Hepatocyte (in vitro differentiated cells): ENCODE measurements at regions not wholly inside any gene's neighbourhood (a gene's known extent, or its start where the extent isn't known, plus 50 kb on each side); places are given as distances from the start of the nearest gene placed in this dataset.

Experiments used
- DNase-seq: peaks from one replicate; pipeline ENCODE4 v3.0.0-alpha.2; 2016; ENCODE audit warnings: low spot score
- H2AFZ ChIP-seq: fragments of 200-600 bp; sonication (generic); 2 replicates; pipeline ENCODE4 v1.6.0; 2016; ENCODE audit warnings: antibody characterized with exemption, mild to moderate bottlenecking
- H3K27ac ChIP-seq: fragments of 200-600 bp; sonication (generic); 2 replicates; pipeline ENCODE4 v1.5.1; 2016; ENCODE audit warnings: mild to moderate bottlenecking
- H3K27me3 ChIP-seq: fragments of 200-600 bp; sonication (generic); 2 replicates; pipeline ENCODE4 v1.6.1; 2016
- H3K36me3 ChIP-seq: fragments of 200-600 bp; sonication (generic); replicated peaks from 2 replicates; pipeline ENCODE4 v1.5.1; 2016; ENCODE audit warnings: low read depth; ENCODE audit not compliant: insufficient read depth
- H3K4me1 ChIP-seq: fragments of 200-600 bp; sonication (generic); 2 replicates; pipeline ENCODE4 v1.5.1; 2016; ENCODE audit warnings: mild to moderate bottlenecking, moderate library complexity; ENCODE audit not compliant: insufficient read depth
- H3K4me2 ChIP-seq: fragments of 200-600 bp; sonication (generic); 2 replicates; pipeline ENCODE4 v1.6.0; 2016
- H3K4me3 ChIP-seq: fragments of 200-600 bp; sonication (generic); 2 replicates; pipeline ENCODE4 v1.5.1; 2016; ENCODE audit warnings: mild to moderate bottlenecking
- H3K79me2 ChIP-seq: fragments of 200-600 bp; sonication (generic); 2 replicates; pipeline ENCODE4 v1.6.0; 2017; ENCODE audit warnings: mild to moderate bottlenecking
- H3K9me2 ChIP-seq: fragments of 200-600 bp; sonication (generic); replicated peaks from 2 replicates; pipeline ENCODE4 v1.6.0; 2017; ENCODE audit warnings: mild to moderate bottlenecking; ENCODE audit not compliant: insufficient read depth
- H3K9me3 ChIP-seq: fragments of 200-600 bp; sonication (generic); 2 replicates; pipeline ENCODE4 v1.5.1; 2016; ENCODE audit warnings: low read depth, mild to moderate bottlenecking
- H4K20me1 ChIP-seq: fragments of 200-600 bp; sonication (generic); 2 replicates; pipeline ENCODE4 v1.6.0; 2016; ENCODE audit warnings: mild to moderate bottlenecking; ENCODE audit not compliant: insufficient read depth, poor library complexity, severe bottlenecking
- EZH2 ChIP-seq: fragments of 200-600 bp; sonication (generic); IDR thresholded peaks from 2 replicates; pipeline ENCODE4 v1.6.1; 2016; ENCODE audit warnings: antibody characterized with exemption, mild to moderate bottlenecking, borderline replicate concordance
- EZH2phosphoT487 ChIP-seq: fragments of 200-600 bp; sonication (generic); IDR thresholded peaks from one replicate; pipeline ENCODE4 v1.6.1; 2018; ENCODE audit warnings: antibody characterized with exemption, mild to moderate bottlenecking, low read depth, moderate library complexity; ENCODE audit not compliant: unreplicated experiment, severe bottlenecking
- WGBS: methylation state at CpG from one replicate; pipeline ENCODE4 v1.1.6; 2016; ENCODE audit warnings: low lambda C conversion rate; ENCODE audit errors: missing lambda C conversion rate; 5-methylcytosine and 5-hydroxymethylcytosine counted together
- TF ChIP-seq, protein P1 (sequence below): fragments of 200-600 bp; sonication (generic); IDR thresholded peaks from 2 replicates; pipeline ENCODE4 v1.5.1; 2016; ENCODE audit warnings: antibody characterized with exemption, mild to moderate bottlenecking; ENCODE audit not compliant: poor library complexity

DNA sequence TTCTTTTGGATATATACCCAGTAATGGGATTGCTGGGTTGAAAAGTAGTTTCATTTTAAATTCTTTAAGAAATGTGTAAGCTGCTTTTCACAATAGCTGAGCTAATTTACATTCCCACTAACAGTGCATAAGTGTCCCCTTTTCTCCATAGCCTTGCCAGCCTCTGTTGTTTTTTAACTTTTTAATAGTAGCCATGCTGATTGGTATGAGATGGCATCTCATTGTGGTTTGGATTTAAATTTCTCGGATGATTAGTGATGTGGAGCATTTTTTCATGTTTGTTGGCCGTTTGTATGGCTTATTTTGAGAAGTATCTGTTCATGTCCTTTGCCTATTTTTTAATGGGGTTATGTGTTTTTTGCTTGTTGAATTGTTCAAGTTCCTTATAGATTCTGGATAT lies 444.3 kb upstream of the ATP11B start:
- no peak overlapping the region for H3K27ac ChIP-seq
- no peak overlapping the region for H3K4me3 ChIP-seq
- no peak for TF ChIP-seq EZH2phosphoT487
- TF ChIP-seq EZH2: no peak
- TF ChIP-seq, protein P1, sequence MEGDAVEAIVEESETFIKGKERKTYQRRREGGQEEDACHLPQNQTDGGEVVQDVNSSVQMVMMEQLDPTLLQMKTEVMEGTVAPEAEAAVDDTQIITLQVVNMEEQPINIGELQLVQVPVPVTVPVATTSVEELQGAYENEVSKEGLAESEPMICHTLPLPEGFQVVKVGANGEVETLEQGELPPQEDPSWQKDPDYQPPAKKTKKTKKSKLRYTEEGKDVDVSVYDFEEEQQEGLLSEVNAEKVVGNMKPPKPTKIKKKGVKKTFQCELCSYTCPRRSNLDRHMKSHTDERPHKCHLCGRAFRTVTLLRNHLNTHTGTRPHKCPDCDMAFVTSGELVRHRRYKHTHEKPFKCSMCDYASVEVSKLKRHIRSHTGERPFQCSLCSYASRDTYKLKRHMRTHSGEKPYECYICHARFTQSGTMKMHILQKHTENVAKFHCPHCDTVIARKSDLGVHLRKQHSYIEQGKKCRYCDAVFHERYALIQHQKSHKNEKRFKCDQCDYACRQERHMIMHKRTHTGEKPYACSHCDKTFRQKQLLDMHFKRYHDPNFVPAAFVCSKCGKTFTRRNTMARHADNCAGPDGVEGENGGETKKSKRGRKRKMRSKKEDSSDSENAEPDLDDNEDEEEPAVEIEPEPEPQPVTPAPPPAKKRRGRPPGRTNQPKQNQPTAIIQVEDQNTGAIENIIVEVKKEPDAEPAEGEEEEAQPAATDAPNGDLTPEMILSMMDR: no peak
- H3K9me2 ChIP-seq: no peaks in the 10 kb centered on the region
- H3K79me2 ChIP-seq: no peaks in the 10 kb centered on the region
- no peaks in the 10 kb centered on the region for H3K36me3 ChIP-seq
- WGBS: 46% methylated on average over 2 of the region's 2 CpGs
- no peak overlapping the region for H3K4me2 ChIP-seq
- H3K9me3 ChIP-seq: no peaks in the 10 kb centered on the region
- no peaks in the 10 kb centered on the region for H3K4me1 ChIP-seq
- no peak overlapping the region for H2AFZ ChIP-seq
- no peak for DNase-seq
- no peaks in the 10 kb centered on the region for H4K20me1 ChIP-seq
- no peaks in the 10 kb centered on the region for H3K27me3 ChIP-seq

DNA sequence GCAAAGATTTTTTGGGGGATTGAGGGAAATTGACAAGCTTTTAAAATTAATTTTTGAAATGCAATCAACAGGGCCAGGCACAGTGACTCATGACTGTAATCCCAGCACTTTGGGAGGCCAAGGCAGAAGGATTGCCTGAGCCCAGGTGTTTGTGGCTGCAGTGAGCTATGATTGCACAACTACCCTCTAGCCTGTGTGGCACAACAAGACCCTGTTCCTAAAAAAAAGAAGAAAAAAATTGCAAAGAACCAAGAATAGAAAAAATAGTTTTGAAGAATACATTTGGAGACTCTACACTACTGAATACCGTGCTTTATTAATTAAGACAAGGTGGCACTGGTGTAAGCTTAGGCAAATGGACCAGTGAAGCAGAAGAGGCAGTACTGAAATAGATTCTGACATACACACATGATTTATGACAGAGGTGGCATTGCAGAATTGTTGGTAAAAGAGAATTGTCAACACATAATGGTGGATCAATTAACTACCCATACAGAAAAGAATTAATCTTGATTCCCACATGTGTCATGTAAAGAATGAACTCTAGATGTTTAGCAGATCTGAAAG lies 443.3 kb upstream of the ATP11B start:
- H2AFZ ChIP-seq: no peak overlapping the region
- DNase-seq: no peak
- WGBS: 79% methylated on average over 1 of the region's 1 CpG
- no peaks in the 10 kb centered on the region for H4K20me1 ChIP-seq
- H3K4me1 ChIP-seq: no peaks in the 10 kb centered on the region
- H3K27ac ChIP-seq: no peak overlapping the region
- no peaks in the 10 kb centered on the region for H3K79me2 ChIP-seq
- no peak overlapping the region for H3K4me2 ChIP-seq
- no peaks in the 10 kb centered on the region for H3K9me3 ChIP-seq
- H3K36me3 ChIP-seq: no peaks in the 10 kb centered on the region
- TF ChIP-seq EZH2phosphoT487 (no peak), EZH2 (no peak)
- TF ChIP-seq, protein P1: no peak
- H3K9me2 ChIP-seq: no peaks in the 10 kb centered on the region
- no peak overlapping the region for H3K4me3 ChIP-seq
- H3K27me3 ChIP-seq: no peaks in the 10 kb centered on the region

DNA sequence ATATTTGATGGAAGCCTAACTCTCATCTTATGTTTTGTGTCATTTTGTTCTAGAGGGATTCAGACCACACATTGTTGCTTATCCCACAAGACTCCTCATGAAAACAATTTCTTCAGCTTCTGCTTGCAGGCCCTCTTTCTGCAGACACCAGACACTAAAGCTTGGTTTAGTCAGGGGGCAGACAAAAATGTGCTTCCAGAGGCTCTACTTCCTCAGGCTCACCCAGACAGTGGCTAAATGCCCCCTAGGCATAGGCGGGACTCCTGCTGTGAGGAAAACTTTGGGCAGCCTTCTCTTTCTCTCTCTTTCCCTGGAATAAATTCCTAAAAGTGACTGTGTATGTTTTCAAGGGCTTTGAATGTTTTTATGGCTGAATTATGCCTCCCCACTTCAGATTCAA lies 435.4 kb upstream of the ATP11B start:
- Histone ChIP-seq H3K27ac (no peak overlapping the region), H3K4me1 (no peaks in the 10 kb centered on the region), H3K9me3 (no peaks in the 10 kb centered on the region), H4K20me1 (no peaks in the 10 kb centered on the region), H3K9me2 (no peaks in the 10 kb centered on the region), H3K36me3 (no peaks in the 10 kb centered on the region), H3K4me2 (no peak overlapping the region), H3K4me3 (no peak overlapping the region), H3K27me3 (peaks cover 2% of the 10 kb centered on the region), H2AFZ (no peak overlapping the region), H3K79me2 (no peaks in the 10 kb centered on the region)
- DNase-seq: no peak
- TF ChIP-seq, protein P1: no peak
- TF ChIP-seq EZH2phosphoT487: no peak
- TF ChIP-seq EZH2: no peak
- 54% methylated on average over 1 of the region's 1 CpG for WGBS

DNA sequence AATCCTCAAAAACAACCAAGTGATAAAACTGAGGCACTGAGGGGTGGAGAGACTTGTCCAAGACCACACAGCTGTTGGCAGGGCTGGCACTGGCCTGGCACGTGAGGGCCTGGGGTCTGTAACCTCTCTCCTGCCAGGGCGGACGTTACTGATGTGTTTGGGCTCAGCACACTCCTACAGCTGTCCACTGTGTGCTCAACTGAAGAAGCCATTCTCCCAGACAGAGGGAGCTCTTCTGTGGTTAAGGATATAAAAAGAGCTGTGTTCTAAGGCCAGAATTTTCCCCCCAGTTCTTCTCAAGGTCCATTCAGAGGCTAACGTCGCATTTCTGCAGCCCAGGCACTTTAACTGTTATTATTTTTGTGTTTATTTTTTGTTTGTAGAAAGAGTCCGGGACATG lies 429.0 kb upstream of the ATP11B start:
- Histone ChIP-seq H3K36me3 (no peaks in the 10 kb centered on the region), H3K27ac (no peak overlapping the region), H4K20me1 (no peaks in the 10 kb centered on the region), H3K9me2 (no peaks in the 10 kb centered on the region), H3K4me1 (no peaks in the 10 kb centered on the region), H3K9me3 (no peaks in the 10 kb centered on the region), H3K4me3 (no peak overlapping the region), H3K4me2 (no peak overlapping the region), H2AFZ (no peak overlapping the region), H3K79me2 (no peaks in the 10 kb centered on the region), H3K27me3 (no peaks in the 10 kb centered on the region)
- TF ChIP-seq EZH2phosphoT487 (no peak), EZH2 (no peak)
- TF ChIP-seq, protein P1: no peak
- WGBS: 85% methylated on average over 6 of the region's 6 CpGs
- DNase-seq: no peak
